ENCODE measurements at regions not wholly inside any gene's neighbourhood (a gene's known extent, or its start where the extent isn't known, plus 50 kb on each side); places are given as distances from the start of the nearest gene placed in this dataset.
"Not testable (repeated sequence)": the region's sequence is repeated elsewhere in the genome, so short reads cannot be mapped to it uniquely, and the experiment has no call there.

DNA sequence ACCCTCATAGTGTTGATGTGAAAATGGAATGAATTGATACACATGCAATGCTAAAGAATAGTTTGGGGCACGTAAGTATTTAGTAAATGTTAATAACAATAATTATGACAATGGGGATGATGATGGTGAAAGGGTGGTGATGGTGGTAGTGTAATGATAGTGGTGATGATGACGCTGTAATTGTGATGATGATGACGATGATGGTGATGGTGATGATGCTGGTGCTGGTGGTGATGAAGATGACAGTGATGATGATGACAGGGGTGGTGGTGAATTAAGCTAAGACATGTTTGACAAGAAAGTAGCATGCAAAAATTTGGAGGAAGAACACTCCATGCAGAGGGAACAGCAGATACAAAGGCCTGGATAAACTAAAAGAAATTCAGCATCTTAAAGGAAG is 364.4 kb upstream of the API5 start:
- Histone ChIP-seq H3K4me3 (ENCODE audit: low read depth, low read length) (no peak overlapping the region), H3K36me3 (no peaks in the 10 kb centered on the region), H3K9me3 (ENCODE audit: severe bottlenecking) (no peaks in the 10 kb centered on the region), H3K27ac (no peak overlapping the region), H3K27me3 (ENCODE audit: insufficient read depth, low read depth, severe bottlenecking) (peaks cover 10% of the 10 kb centered on the region)
- TF ChIP-seq, protein P1, sequence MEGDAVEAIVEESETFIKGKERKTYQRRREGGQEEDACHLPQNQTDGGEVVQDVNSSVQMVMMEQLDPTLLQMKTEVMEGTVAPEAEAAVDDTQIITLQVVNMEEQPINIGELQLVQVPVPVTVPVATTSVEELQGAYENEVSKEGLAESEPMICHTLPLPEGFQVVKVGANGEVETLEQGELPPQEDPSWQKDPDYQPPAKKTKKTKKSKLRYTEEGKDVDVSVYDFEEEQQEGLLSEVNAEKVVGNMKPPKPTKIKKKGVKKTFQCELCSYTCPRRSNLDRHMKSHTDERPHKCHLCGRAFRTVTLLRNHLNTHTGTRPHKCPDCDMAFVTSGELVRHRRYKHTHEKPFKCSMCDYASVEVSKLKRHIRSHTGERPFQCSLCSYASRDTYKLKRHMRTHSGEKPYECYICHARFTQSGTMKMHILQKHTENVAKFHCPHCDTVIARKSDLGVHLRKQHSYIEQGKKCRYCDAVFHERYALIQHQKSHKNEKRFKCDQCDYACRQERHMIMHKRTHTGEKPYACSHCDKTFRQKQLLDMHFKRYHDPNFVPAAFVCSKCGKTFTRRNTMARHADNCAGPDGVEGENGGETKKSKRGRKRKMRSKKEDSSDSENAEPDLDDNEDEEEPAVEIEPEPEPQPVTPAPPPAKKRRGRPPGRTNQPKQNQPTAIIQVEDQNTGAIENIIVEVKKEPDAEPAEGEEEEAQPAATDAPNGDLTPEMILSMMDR (IDR thresholded peaks at IDR 0.05; ENCODE audit: low read depth, low read length), result no peak
- no peak for DNase-seq

DNA sequence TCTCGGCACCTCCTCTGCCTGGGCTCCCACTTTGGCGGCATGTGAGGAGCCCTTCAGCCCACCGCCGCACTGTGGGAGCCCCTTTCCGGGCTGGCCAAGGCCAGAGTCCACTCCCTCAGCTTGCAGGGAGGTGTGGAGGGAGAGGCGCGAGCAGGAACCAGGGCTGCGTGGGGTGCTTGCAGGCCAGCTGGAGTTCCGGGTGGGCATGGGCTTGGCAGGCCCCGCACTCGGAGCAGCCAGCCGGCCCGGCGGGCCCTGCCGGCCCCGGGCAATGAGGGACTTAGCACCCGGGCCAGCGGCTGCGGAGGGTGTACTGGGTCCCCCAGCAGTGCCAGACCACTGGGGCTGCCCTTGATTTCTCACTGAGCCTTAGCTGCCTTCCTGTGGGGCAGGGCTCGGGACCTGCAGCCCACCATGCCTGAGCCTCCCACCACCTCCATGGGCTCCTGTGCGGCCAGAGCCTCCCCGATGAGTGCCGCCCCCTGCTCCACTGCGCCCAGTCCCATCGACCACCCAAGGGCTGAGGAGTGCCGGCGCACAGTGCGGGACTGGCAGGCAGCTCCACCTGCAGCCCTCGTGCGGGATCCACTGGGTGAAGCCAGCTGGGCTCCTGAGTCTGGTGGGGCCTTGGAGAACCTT is 361.9 kb upstream of the API5 start:
- not testable (repeated sequence) for H3K27ac ChIP-seq; DNase-seq; H3K36me3 ChIP-seq; H3K4me3 ChIP-seq (ENCODE audit: low read depth, low read length); H3K9me3 ChIP-seq (ENCODE audit: severe bottlenecking)
- H3K27me3 ChIP-seq (ENCODE audit: insufficient read depth, low read depth, severe bottlenecking), result peaks cover 10% of the 10 kb centered on the region

DNA sequence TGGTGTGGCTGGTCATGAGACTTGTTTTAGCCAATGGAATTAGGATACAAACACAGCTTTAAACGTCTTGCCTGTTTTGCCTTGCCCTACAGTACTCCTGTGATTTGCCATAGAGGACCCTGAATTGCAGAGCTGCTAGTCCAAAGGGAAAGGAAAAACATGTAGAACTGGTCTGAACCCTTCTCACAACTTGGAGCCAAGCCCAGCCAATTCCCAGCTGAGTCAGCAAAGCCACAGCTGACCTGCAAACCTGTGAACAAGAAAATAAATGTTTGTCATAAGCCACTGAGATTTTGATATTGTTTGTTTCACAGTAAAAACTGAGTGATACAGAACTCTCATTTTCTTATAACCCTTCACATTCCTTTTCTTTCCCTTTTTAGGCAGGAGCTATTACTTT is 360.5 kb upstream of the API5 start:
- Histone ChIP-seq H3K27ac (no peak overlapping the region), H3K36me3 (no peaks in the 10 kb centered on the region), H3K9me3 (ENCODE audit: severe bottlenecking) (no peaks in the 10 kb centered on the region), H3K27me3 (ENCODE audit: insufficient read depth, low read depth, severe bottlenecking) (peaks cover 23% of the 10 kb centered on the region), H3K4me3 (ENCODE audit: low read depth, low read length) (no peak overlapping the region)
- no peak for DNase-seq
- TF ChIP-seq, protein P1 (IDR thresholded peaks at IDR 0.05; ENCODE audit: low read depth, low read length), result no peak

DNA sequence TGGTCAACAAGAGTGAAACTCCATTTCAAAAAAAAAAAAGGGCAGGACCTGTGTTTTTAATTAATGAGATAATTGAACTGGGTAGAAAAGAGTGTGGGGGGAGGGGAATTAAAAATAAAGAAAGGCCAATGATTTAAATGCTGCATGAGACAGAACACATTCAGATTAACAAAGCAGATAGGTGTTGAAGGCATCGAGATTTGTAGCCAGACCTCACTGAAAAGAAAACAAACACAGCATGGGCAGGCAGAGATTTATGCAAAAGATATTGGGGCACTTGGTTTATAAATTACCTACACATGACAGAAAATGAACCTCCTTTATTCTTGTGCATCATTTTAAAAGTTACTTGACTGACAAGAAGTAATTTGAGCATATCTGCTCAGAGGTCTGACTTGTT is 354.0 kb upstream of the API5 start:
- no peaks in the 10 kb centered on the region for H3K36me3 ChIP-seq
- peaks cover 37% of the 10 kb centered on the region for H3K27me3 ChIP-seq (ENCODE audit: insufficient read depth, low read depth, severe bottlenecking)
- H3K27ac ChIP-seq, result no peak overlapping the region
- DNase-seq, result no peak
- no peaks in the 10 kb centered on the region for H3K9me3 ChIP-seq (ENCODE audit: severe bottlenecking)
- H3K4me3 ChIP-seq (ENCODE audit: low read depth, low read length), result no peak overlapping the region
- TF ChIP-seq, protein P1 (IDR thresholded peaks at IDR 0.05; ENCODE audit: low read depth, low read length), result no peak

DNA sequence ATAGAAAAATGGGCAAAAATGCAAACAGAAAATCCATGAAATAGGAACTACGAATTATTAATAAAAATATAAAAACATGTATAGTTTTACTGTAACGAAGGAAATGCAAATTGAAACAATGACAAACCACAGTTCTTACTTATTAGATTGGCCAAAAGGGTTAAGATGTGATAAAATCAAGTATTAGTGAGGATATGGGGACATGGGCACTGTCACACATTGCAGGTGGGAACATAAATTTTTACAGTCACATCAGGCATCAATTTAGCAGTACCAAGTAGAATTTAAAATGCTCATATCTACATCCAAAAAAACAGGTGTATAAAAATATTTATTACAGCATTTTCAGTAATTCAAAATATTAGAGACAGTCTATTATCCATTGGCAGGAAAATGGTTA is 353.2 kb upstream of the API5 start:
- no peak for DNase-seq
- Histone ChIP-seq H3K9me3 (ENCODE audit: severe bottlenecking) (no peaks in the 10 kb centered on the region), H3K4me3 (ENCODE audit: low read depth, low read length) (no peak overlapping the region), H3K36me3 (no peaks in the 10 kb centered on the region), H3K27me3 (ENCODE audit: insufficient read depth, low read depth, severe bottlenecking) (peaks cover 43% of the 10 kb centered on the region), H3K27ac (no peak overlapping the region)
- TF ChIP-seq, protein P1 (IDR thresholded peaks at IDR 0.05; ENCODE audit: low read depth, low read length), result no peak

DNA sequence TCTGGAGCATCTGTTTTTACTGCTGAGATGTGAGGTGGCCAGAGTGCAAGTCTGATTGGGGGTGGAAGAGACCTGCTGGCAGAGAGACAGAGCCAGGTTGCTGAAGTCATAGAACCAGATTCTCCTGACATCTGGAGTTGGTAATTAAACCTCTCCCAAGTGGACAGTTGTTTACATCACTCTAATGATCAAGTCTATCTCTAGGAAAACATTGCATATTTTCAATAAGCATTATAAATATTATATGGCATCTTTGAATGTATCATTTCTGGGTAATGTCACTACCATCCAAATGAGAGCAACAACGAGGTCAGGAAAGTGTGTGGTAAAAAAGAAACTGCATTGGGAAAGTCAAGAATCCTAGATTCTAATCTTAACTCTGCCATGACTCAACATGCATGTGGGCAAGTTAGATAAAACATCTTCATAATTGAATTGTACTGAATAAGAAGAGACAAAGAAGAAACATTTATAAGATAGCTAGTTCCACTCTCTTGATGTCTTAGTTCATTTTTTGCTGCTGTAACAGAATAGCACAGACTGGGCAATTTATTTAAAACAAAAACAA is 351.2 kb upstream of the API5 start:
- no peaks in the 10 kb centered on the region for H3K36me3 ChIP-seq
- no peaks in the 10 kb centered on the region for H3K9me3 ChIP-seq (ENCODE audit: severe bottlenecking)
- DNase-seq, result no peak
- peaks cover 47% of the 10 kb centered on the region for H3K27me3 ChIP-seq (ENCODE audit: insufficient read depth, low read depth, severe bottlenecking)
- no peak overlapping the region for H3K4me3 ChIP-seq (ENCODE audit: low read depth, low read length)
- H3K27ac ChIP-seq, result no peak overlapping the region
- TF ChIP-seq, protein P1 (IDR thresholded peaks at IDR 0.05; ENCODE audit: low read depth, low read length), result no peak
